NCI-H345 (cell line): ENCODE measurements at regions not wholly inside any gene's neighbourhood (a gene's known extent, or its start where the extent isn't known, plus 50 kb on each side); places are given as distances from the start of the nearest gene placed in this dataset.
"Not testable (repeated sequence)": the region's sequence is repeated elsewhere in the genome, so short reads cannot be mapped to it uniquely, and the experiment has no call there.

ENCODE experiments used
- DNase-seq: peaks from one replicate; lab custom pipeline; 2025; lab: John Stamatoyannopoulos, UW

DNA sequence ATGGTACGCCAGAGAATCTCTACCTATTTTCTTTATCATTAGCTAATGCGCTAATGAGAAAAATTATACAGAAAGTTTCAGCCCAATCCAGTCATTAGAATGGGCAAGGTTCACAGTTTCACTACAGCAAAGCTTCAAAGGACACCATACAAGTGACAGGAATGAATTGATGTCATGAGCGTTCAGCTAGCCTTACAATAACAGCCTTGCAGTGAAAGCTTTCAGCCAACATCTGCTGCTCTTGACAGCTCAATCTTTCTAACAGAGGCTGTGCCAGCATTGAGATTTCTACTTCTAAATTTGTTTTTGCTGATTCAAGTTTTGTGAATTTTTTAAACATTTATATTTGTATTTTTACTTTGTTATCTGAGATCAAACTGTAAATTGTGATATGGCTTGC is 302.4 kb upstream of the FAM174A start:
- DNase-seq: peak; percentile 33

DNA sequence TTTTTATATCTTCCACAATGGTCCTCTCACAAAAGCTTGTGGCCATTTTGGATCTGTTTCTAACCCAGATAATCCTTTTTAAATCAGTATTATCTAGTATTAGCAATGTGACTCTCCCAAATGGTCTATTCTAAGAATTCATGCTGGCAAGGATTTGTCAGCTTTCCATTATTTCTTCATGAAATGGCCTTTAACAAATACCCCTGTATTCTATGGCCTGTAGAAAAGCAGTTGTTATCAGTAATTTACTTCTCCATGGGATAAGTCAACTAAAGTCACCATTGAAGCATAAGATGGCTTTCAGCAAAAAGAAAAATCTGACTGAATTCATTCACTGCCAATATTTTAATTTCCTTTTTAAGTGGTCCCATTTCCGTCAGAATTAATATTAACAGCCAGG is 346.4 kb upstream of the FAM174A start:
- no peak for DNase-seq

DNA sequence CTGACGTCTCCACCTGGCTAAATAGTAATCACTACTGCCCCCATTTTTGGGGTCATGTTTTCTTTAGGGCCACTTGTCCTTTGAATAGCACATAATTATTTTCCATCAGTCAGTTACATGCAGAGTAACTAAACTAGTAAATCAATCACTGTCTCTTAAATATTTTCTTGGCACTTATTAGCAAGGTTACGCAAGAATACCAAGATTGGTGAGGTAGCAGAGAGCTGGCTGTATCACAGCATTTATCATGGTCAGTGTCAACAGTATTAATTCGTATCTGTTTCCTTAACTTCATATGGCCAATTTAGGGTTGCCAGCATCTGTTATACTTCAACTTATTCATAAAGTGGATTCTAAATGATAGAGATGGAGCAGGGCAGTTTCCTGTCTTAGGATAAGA is 346.8 kb upstream of the FAM174A start:
- no peak for DNase-seq

GRCh38 chr5:100186181-100186580 is 349.0 kb upstream of the FAM174A start:
- no peak for DNase-seq

- no peak for DNase-seq
These were observed 352.8 kb upstream of the FAM174A start for GRCh38 chr5:100182402-100182801.

- no peak for DNase-seq
These were observed 359.8 kb upstream of the FAM174A start for GRCh38 chr5:100175346-100175745.

DNA sequence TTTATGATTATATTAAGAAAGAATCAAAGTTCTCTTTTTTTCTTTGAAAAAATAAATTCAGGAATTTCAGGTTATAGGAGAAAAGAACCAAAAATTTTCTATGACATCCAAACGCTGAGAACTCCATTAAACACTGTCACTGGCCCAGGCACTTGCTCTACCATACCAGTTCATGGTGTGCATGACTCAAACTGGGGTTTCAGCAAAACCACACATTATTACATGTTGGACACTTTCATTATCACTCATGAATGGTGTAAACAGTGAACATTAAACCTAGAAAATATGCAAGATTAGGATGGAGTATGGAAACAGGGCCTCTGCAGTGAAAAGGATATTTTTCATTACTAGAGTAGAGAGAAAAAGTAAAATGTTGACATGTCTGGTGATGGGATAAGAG is 369.9 kb upstream of the FAM174A start:
- no peak for DNase-seq

- DNase-seq: no peak
These were observed 373.3 kb upstream of the FAM174A start for GRCh38 chr5:100161868-100162267.

GRCh38 chr5:100157066-100157465 is 378.1 kb upstream of the FAM174A start:
- DNase-seq: no peak

GRCh38 chr5:100148239-100148638 is 386.9 kb upstream of the FAM174A start:
- no peak for DNase-seq

DNA sequence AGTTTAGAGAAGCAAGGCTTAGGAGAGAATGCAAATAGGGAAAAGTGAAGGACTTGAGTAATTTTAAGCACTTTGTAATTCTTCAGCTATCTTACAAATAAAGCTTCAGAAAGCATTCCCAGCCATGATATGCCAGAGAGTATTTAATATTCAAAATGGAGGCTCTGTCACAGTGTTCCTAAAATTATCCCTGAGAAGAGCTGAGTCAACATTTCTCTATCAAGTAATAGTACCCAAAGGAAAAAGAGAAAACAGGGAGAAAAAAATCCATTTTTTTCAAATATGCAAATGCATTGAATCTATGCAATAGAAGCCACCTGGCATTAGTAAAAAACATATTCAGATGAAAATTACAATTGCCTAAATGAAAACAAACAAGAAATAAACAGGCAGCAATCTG is 392.6 kb upstream of the FAM174A start:
- no peak for DNase-seq

DNA sequence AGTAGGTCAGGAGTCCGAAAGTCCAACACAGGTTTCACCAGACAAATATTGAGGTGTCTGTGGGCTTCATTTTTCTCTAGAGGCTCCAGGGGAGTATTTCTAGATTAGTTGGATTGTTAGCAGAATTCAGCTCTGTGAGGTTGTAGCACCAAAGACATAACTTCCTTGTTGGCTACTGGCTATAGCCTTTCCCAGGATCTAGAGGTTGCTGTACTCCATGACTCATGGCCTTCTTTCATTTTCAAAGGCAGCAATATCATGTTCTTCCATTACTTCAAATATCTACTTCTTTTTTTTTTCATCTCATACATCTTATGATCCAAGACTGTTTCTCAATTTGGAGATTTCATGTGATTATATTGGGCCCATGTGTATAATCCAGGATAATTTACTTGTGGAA is 404.0 kb upstream of the FAM174A start:
- DNase-seq: no peak

GRCh38 chr5:100130307-100130706 is 404.9 kb upstream of the FAM174A start:
- DNase-seq: no peak

- no peak for DNase-seq
These were observed 415.3 kb upstream of the FAM174A start for GRCh38 chr5:100119903-100120302.

GRCh38 chr5:100110497-100110896 is 424.7 kb upstream of the FAM174A start:
- no peak for DNase-seq

DNA sequence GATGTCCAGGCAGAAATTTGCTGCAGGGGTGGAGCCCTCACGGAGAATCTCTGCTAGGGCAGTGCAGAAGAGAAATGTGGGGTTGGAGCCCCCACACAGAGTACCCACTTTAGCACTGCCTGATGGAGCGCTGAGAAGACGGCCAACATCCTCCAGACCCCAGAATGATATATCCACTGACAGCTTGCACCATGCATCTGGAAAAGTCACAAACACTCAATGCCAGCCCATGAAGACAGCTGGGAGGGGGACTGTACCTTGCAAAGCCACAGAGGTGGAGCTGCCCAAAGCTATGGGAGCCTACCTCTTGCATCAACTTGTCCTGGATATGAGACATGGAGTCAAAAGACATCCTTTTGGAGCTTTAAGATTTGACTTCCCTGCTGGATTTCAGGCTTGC is 426.3 kb upstream of the FAM174A start:
- no peak for DNase-seq

GRCh38 chr5:100103592-100104119 is 431.5 kb upstream of the FAM174A start:
- DNase-seq: not testable (repeated sequence)

- not testable (repeated sequence) for DNase-seq
These were observed 433.7 kb upstream of the FAM174A start for GRCh38 chr5:100101466-100101865.

- DNase-seq: not testable (repeated sequence)
These were observed 438.8 kb upstream of the FAM174A start for GRCh38 chr5:100096328-100096727.

DNA sequence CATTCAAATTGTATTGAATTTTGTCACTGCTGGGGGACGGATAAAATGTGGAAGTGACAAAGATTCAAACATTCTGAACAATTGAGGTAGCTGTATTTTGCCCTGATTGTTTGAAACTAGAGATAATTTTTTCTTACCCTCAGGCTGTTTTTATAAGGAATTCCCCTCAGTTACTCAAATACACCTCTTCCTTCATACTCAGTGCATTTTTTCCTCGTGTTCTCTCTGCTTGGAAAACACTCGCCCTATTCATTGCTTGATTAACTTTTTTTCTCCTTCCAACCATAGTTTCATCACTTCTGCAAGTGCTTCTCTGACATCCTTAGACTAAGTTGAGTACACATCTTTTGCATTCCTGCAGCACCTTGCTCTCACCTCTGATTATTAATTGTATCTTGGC is 454.5 kb upstream of the FAM174A start:
- DNase-seq: not testable (repeated sequence)

DNA sequence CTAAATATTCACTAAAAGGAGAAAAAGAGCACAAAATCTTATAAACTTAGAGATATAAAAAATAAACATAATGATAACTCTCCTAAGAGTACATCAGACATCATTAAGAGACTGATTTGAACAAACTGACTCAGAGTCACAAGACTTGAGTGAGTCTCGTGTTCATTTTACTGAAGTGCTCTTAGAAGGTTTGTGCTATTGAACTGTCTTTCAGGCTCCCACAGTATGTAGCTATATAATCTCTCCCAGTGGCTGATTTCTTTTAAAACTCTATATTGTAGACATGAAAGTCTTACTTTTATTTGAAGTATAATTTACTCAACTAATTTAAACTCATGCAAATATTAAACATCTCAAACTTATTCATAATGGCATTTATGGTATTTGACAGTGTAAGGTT is 456.0 kb upstream of the FAM174A start:
- not testable (repeated sequence) for DNase-seq

GRCh38 chr5:100066020-100066419 is 469.2 kb upstream of the FAM174A start:
- DNase-seq: not testable (repeated sequence)

DNA sequence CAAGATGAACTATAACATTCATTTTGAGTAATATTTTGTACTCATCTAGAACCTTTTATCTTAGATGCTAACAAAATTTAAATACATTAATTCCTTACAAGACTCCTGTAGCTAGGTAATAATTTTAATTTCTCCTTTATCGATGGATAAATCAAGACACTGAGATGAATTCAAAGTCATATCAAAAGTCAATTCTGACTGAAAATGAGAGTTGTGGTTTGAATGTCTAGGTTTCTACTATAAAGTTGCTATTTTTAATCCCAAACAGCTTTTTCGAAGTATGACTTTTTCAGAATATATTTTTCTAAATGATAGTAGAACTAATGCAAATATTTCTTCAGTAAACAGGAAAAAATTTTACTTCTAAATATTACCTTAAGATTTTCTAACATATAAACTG is 491.7 kb upstream of the FAM174A start:
- DNase-seq: no peak

DNA sequence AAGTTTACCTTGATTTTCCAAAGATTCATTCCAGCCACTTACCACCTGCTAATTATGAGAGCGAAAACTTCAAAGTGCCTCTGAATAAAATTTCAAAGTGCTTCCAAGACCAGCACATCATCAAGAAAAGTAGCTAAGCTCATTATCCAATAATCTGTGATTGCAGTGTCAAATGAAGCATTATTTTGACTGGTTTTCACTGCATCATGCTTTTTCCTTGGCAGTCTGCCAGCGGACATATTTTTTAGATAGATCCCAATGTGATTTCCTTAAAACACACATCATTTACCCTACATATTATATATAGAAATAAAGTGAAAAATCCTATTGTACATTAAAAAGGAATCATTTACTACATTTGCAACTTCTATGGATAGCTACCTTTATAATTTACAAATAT is 508.6 kb upstream of the FAM174A start:
- no peak for DNase-seq

DNA sequence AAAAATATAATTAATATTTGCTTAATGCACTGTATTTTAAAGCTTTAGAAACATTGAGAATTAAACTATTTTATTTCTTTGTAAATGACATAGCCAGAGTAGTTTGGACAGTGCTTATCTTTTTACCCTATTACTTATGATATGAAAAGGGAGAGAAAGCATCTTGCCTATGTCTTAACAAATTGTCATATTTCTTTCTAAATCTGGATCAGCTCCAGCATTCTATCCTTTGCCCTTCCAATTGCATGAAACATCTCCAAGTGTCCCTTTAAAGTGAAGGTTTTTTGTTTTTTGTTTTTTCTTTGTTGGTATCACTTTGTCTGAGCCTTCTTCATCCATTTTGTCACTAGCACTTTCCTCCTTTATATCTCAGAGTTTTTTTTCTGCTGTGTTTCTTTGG is 511.6 kb upstream of the FAM174A start:
- no peak for DNase-seq
